ENCODE measurements at regions not wholly inside any gene's neighbourhood (a gene's known extent, or its start where the extent isn't known, plus 50 kb on each side); places are given as distances from the start of the nearest gene placed in this dataset.

GRCh38 chr14:43778937-43779639 is 728.0 kb downstream of the FSCB start (continued):
- TF ChIP-seq TCF7L2 (IDR thresholded peaks at IDR 0.05; ENCODE audit: low read depth, low read length), result peak; percentile 86
- TF ChIP-seq ZNF331 (CRISPR knock-in tag; IDR thresholded peaks at IDR 0.05), result peak; percentile 68; the same call in 1 of the 2 replicates
- peak; percentile 76 for TF ChIP-seq ZNF264 (CRISPR knock-in tag; IDR thresholded peaks at IDR 0.05)
- TF ChIP-seq ZNF333 (CRISPR knock-in tag; IDR thresholded peaks at IDR 0.05; ENCODE audit: borderline replicate concordance), result no peak
- TF ChIP-seq DPF2 (CRISPR knock-in tag; IDR thresholded peaks at IDR 0.05; ENCODE audit: borderline replicate concordance, low read depth), result peak; percentile 35; the same call in 1 of the 2 replicates
- TF ChIP-seq SMYD3 (CRISPR knock-in tag; IDR thresholded peaks at IDR 0.05), result no peak
- TF ChIP-seq REPIN1 (CRISPR knock-in tag; IDR thresholded peaks at IDR 0.05; ENCODE audit: borderline replicate concordance, low read depth), result 0 out of 2 replicates have a peak, but pooled peaks have one; percentile 18
- no peak for TF ChIP-seq SP4 (CRISPR knock-in tag; IDR thresholded peaks at IDR 0.05)
- TF ChIP-seq ZNF3 (CRISPR knock-in tag; IDR thresholded peaks at IDR 0.05), result no peak
- TF ChIP-seq KAT2B (IDR thresholded peaks at IDR 0.05; ENCODE audit: borderline replicate concordance, low read depth, low read length), result peak; percentile 90
- no peak for TF ChIP-seq ZMAT3 (CRISPR knock-in tag; conservative IDR thresholded peaks at IDR 0.05)
- peak; percentile 79 for TF ChIP-seq FOXO1 (CRISPR knock-in tag; IDR thresholded peaks at IDR 0.05)
- peak; percentile 48; the same call in 1 of the 2 replicates for TF ChIP-seq GFI1 (CRISPR knock-in tag; IDR thresholded peaks at IDR 0.05; ENCODE audit: borderline replicate concordance)
- no peak for TF ChIP-seq ZNF343 (CRISPR knock-in tag; IDR thresholded peaks at IDR 0.05)
- peak; percentile 74 for TF ChIP-seq ZNF609 (CRISPR knock-in tag; IDR thresholded peaks at IDR 0.05; ENCODE audit: borderline replicate concordance)
- TF ChIP-seq BCL6 (CRISPR knock-in tag; IDR thresholded peaks at IDR 0.05), result peak; percentile 66; the same call in 1 of the 2 replicates
- no peak for TF ChIP-seq NCOA1 (CRISPR knock-in tag; IDR thresholded peaks at IDR 0.05)
- TF ChIP-seq E2F1 (CRISPR knock-in tag; IDR thresholded peaks at IDR 0.05), result no peak
- no peak for TF ChIP-seq AGO1 (IDR thresholded peaks at IDR 0.05; ENCODE audit: low read depth, low read length, poor library complexity, severe bottlenecking)
- no peak for TF ChIP-seq ZBTB7A (CRISPR knock-in tag; IDR thresholded peaks at IDR 0.05)
- TF ChIP-seq E2F5 (CRISPR knock-in tag; conservative IDR thresholded peaks at IDR 0.05), result no peak
- peak; percentile 52 for TF ChIP-seq NR2F2 (IDR thresholded peaks at IDR 0.05; ENCODE audit: borderline replicate concordance, low read depth)
- peak; percentile 97 for TF ChIP-seq ESRRA (CRISPR knock-in tag; IDR thresholded peaks at IDR 0.05; ENCODE audit: low read depth)
- TF ChIP-seq RFX3 (CRISPR knock-in tag; IDR thresholded peaks at IDR 0.05), result no peak
